Liver (tissue), 3 donors: ENCODE measurements at regions not wholly inside any gene's neighbourhood (a gene's known extent, or its start where the extent isn't known, plus 50 kb on each side); places are given as distances from the start of the nearest gene placed in this dataset.

Experiments used
- EGR1 ChIP-seq, 2 donors: IDR thresholded peaks; 2 replicates each; pipeline ENCODE4 v1.6.1; 2016 to 2018; ENCODE audit warnings: antibody characterized with exemption in 2 of 2, low read depth in 2 of 2
- TF ChIP-seq, protein P1 (sequence below): fragments of 150-350 bp; IDR thresholded peaks from 2 replicates; pipeline ENCODE4 v1.5.1; 2017; ENCODE audit warnings: improper control_type of control experiment, low read depth, low read length; ENCODE audit not compliant: missing input control
- donor health status: healthy.
- donor health status: healthy.

DNA sequence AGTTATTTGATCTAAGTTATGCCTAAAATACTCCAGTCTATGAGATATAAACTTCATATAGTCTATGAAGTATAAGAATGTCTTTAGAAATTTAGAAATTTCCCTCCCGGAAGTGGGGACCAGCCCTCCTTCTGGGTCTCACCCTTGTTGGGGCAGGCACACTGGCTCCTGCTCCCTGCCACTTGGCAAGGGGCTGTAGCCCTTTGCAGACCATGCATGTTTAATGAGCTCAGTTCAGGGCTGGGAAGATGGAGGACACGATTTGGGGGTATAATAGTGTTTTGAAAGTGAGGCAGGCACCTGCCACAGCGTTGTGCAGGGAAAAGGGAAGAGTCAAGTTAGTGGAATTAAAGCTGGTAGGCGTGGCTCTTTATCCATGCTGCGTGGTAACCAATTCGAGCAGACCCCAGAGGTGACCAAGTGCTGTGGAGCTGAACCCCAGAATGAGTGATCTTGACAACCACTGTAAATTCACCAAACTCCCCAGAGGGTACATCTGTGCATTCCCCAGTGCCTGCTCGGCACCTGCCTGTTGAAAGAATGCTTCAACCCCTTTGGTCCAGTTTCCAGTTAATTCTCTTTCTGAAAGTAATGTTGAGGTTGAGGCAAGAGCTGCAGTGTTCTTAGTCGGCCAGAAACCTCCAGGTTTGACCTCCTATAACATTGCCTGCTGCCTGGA is 79.6 kb downstream of the DOP1B start:
- TF ChIP-seq, protein P1, sequence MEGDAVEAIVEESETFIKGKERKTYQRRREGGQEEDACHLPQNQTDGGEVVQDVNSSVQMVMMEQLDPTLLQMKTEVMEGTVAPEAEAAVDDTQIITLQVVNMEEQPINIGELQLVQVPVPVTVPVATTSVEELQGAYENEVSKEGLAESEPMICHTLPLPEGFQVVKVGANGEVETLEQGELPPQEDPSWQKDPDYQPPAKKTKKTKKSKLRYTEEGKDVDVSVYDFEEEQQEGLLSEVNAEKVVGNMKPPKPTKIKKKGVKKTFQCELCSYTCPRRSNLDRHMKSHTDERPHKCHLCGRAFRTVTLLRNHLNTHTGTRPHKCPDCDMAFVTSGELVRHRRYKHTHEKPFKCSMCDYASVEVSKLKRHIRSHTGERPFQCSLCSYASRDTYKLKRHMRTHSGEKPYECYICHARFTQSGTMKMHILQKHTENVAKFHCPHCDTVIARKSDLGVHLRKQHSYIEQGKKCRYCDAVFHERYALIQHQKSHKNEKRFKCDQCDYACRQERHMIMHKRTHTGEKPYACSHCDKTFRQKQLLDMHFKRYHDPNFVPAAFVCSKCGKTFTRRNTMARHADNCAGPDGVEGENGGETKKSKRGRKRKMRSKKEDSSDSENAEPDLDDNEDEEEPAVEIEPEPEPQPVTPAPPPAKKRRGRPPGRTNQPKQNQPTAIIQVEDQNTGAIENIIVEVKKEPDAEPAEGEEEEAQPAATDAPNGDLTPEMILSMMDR: no peak
- TF ChIP-seq EGR1 (IDR thresholded peaks at IDR 0.05; ENCODE audit: low read depth in 2 of 2): no peak
